Stimulated activated CD4-positive, alpha-beta T cell treated with anti-CD3 and anti-CD28 coated beads, Interleukin-2, amount 100 ng/mL, for 48 hours (primary cell): ENCODE measurements at regions not wholly inside any gene's neighbourhood (a gene's known extent, or its start where the extent isn't known, plus 50 kb on each side); places are given as distances from the start of the nearest gene placed in this dataset.

ENCODE experiments used
- DNase-seq, 2 donors: peaks; one replicate each; pipeline ENCODE4 v3.0.0-alpha.2; 2020

- DNase-seq = no peak
Observed at GRCh38 chrX:45348296-45348695, 147.6 kb upstream of the DIPK2B start.

DNA sequence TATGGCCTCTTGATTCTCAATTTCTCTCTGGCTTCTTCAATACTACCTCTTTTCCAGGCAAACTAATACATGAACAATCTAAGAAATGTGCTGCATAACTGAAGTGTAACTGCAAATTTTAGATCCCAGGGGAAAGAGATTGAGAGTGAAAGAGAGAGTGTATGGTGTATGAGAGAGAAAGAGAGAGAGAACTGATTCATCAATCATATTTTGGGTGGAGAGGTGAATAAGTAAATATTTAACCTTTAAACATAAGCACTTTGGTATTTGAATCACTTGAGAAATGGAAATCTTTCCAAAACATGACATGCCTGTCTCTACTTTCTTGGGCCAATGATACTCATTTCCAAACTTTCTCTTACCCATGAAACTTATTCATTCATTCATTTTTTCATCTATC is 147.2 kb upstream of the DIPK2B start:
- DNase-seq = no peak

DNA sequence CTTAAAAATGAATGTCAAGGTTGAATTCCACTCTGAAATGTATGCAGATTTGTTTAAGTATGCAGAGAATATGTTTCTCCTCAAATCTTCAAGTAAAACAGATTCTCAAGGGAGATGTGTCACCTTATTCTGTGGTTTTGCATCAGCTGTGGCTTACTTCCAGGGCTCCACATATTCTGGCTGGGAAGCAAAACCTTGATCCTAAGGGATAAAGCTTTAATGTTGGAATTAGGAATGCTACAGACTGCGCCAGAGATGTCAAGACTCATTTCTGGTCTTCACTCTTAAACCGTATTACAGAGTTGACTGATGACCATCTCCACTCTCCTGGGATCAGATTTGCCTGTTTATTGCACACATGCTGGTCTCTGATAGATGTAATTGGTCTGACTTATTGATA is 143.9 kb upstream of the DIPK2B start:
- no peak for DNase-seq

GRCh38 chrX:45329217-45329616 is 128.5 kb upstream of the DIPK2B start:
- DNase-seq = no peak

DNA sequence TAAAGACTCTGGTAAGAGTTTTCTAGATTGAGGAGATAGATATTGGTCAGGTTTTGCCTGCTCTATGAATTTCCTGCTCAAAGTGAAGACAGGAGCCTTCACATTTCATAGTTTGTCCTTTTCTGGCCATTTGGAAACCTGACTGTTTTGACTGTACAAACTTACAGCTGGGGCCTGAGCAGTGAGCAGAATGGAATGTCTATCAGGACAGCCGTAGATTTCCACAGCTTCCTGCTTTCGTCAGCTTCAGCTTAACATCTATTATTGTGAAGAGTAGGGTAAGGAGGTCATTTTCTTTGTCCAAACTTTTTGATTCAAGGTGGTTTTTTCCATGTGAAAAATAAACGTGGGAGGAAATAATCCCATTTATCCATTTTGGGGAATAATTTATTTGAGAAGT is 124.3 kb upstream of the DIPK2B start:
- DNase-seq = no peak

DNA sequence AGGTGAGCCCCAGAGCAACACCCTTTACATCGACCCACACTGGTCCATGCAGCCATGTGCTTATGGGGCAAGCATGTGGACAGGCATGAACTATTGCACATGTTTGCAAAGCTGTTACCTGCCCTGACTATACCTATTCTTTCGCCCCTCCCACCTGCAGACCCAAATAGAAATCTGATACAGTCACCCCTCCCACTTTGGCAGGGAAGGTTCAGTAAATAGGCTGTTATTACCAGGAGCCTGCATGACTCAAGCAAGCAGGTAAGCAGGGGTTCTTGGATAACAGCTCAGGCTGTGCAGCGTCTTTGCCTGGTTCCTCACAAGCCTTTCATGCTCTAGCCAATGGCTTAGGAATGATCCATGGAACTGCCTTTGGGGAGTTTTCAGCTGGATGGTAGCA is 122.7 kb upstream of the DIPK2B start:
- no peak for DNase-seq

DNA sequence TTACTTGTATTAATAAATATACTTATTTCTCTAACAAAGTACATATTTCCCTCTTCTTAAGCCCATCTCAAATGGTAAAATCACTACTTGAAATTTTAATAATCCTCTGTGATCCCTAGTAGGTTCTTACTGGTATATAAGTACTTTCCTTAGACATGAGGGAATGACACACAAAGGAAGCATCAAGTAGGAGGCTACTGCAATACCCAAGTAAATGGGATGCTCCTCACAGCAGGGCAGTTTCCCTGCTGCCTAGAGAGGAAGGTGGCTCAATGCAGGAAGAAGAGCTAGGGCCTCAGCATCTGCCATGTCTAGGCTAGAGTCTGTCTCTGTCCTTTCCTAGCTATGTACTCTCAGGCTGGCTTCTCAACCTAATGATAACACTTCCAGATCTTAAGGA is 122.1 kb upstream of the DIPK2B start:
- no peak for DNase-seq

DNA sequence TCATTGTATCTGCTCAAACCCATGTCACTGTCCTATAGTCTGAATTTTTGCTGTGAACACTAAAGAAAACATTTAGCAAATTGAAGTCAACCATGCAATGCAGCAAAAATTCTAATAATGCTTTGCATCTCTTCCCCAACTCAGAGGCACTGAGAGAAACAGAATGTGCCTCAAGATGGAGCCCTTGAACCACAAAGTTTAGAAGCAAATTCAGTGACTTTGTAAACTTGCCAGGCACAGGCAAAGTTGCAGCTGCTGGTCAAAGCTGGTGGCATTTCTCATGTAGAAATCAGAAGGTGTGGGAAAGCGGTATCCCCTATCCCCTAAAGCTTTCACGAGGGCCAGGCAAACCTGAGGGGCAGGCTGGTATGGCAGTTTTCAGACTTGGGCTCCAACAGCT is 121.7 kb upstream of the DIPK2B start:
- no peak for DNase-seq

- no peak for DNase-seq
Observed at GRCh38 chrX:45320191-45320590, 119.5 kb upstream of the DIPK2B start.

DNA sequence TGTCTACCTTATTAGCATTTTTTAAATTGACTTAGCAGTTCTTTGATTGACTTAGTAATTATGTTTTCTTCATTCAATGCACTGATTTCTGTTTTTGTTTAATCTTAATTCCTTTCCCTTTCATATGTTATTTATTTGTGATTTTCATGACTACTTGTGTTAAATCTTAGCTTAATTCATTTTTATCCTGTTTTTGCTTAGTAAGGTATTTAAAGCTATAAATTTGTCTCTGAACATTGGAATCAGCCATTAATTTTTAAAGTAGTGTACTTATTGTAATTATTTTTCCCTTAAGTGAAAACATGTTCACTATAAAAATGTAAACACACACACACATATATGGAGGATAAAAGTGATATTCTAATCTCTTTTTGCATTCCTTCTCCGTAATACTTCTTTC is 109.1 kb upstream of the DIPK2B start:
- DNase-seq = no peak

GRCh38 chrX:45309096-45309495 is 108.4 kb upstream of the DIPK2B start:
- no peak for DNase-seq

- no peak for DNase-seq
Observed at GRCh38 chrX:45306794-45307193, 106.1 kb upstream of the DIPK2B start.

- DNase-seq = no peak
Observed at GRCh38 chrX:45300638-45301037, 100.0 kb upstream of the DIPK2B start.

DNA sequence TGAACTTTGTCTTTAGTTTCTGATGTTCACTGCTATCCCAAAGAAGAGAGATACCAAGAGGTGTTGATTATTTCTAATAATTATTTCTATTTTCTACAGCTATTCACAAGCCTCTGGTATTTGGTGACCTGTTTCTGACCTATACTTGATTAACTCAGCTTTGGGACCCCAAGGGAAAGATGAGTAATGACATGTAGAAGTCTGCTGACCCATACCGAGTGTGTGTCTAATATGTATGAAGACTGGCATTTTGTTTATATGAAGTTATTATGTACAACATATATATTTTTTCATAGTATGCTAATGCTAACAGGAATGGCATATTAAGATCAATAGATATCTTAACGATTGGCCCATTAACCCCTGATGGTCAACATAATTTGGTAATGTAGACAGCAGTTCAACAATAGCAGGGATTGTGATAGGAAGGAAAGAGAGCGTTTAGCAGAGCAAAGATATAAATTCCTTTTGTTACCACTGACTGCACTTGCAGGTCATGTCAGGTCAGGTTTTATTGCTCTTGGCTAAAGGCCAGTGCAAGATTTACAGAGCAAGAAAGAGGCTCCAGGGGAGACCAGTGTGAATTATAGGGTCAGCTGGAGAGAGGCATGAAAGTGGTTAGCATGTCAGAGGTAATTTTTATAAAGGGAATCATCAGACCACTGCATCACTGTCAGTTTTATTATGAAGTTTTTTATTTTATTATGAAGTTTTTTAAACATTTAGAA is 94.7 kb upstream of the DIPK2B start:
- DNase-seq = no peak

DNA sequence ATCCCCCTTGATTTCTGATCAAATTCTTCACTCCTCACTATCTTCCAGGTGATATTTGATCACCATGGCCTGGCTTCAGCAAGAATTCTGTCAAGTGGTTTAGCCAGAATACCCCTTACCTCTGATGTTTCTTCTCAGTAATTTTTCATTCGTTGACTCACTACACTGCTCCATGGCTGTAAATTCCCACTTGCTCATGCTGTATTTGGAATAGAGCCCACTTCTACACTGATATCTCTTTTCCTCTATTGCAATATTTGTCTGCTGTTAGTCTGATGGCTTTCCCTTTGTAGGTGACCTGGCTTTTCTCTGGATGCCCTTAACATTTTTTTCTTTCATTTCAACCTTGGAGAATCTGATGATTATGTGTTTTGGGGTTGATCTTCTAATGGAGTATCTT is 73.9 kb upstream of the DIPK2B start:
- no peak for DNase-seq

DNA sequence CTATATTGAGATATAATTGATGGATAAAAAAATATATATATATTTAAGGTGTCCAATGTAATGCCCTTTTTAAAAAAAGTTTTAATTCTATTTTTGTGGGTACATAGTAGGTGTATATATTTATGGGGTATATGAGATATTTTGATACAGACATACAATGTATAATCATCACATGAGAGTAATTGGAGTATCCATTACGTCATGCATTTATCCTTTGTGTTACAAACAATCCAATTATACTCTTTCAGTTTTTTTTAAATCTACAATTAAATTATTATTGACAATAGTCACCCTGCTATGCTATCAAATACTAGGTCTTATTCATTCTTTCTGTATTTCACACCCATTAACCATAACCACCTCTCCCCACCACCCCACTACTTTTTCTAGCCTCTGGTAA is 66.3 kb upstream of the DIPK2B start:
- DNase-seq = no peak

- no peak for DNase-seq
Observed at GRCh38 chrX:45266456-45266855, 65.8 kb upstream of the DIPK2B start.

GRCh38 chrX:45264865-45265264 is 64.2 kb upstream of the DIPK2B start:
- DNase-seq = no peak

- DNase-seq = no peak
Observed at GRCh38 chrX:45261471-45261870, 60.8 kb upstream of the DIPK2B start.

DNA sequence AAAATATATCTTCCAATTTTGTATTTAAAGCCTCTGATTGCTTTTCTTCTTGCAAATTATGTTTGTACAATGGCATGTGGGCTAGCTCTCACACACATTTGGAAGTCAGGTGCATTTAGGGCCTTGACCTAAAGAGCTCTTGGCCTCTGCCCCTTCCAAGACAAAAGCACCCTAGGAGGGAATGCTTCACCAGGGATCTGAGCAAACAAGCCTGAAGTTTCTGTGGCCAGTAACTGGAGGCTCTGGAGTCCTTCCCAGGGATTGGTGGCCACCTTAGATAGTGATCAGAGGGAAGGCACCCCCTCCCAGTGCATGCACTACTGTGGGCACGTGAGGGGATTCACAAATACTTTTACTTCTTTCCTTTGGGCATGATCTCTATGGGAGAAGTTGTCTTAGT is 60.3 kb upstream of the DIPK2B start:
- no peak for DNase-seq

DNA sequence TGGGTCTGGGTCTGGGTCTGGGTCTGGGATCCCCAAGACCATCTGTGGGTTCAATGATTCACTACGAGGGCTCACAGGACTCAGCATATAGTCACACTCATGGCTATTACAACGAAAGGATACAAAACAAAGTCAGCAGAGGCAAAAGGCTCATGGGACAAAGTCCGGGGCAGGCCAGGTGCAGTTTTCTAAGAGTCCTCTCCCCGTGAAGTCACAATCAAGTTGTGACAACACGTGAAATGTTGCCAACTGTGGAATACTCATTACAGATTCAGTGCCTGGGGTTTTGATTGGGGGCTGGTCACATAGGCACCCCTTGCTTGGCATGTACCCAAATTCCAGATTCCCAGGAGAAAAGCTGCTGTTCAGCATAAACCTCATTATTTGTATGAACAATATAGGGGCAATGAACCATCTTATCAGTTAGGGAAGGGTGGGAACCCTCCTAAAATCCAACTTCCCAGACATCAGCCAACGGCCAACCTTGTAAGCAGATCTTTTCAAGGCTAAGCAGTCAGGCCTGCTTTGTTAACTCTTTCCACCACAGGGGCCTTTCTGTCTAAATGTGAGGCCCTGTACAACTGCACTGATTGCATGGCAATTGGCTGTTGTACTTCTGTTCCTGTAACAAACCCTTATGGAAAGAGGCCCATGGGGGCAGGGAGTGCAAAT is 58.2 kb upstream of the DIPK2B start:
- DNase-seq = no peak
